ENCODE measurements at regions not wholly inside any gene's neighbourhood (a gene's known extent, or its start where the extent isn't known, plus 50 kb on each side); places are given as distances from the start of the nearest gene placed in this dataset.
"Not testable (repeated sequence)": the region's sequence is repeated elsewhere in the genome, so short reads cannot be mapped to it uniquely, and the experiment has no call there.

GRCh38 chr22:36083056-36083455, 54.4 kb upstream of the RBFOX2 start:
- H3K36me3 ChIP-seq = no peaks in the 10 kb centered on the region
- H3K27ac ChIP-seq = no peak overlapping the region
- no peak overlapping the region for H3K4me3 ChIP-seq
- no peak for TF ChIP-seq POLR2A (IDR thresholded peaks at IDR 0.05)
- TF ChIP-seq, protein P1, sequence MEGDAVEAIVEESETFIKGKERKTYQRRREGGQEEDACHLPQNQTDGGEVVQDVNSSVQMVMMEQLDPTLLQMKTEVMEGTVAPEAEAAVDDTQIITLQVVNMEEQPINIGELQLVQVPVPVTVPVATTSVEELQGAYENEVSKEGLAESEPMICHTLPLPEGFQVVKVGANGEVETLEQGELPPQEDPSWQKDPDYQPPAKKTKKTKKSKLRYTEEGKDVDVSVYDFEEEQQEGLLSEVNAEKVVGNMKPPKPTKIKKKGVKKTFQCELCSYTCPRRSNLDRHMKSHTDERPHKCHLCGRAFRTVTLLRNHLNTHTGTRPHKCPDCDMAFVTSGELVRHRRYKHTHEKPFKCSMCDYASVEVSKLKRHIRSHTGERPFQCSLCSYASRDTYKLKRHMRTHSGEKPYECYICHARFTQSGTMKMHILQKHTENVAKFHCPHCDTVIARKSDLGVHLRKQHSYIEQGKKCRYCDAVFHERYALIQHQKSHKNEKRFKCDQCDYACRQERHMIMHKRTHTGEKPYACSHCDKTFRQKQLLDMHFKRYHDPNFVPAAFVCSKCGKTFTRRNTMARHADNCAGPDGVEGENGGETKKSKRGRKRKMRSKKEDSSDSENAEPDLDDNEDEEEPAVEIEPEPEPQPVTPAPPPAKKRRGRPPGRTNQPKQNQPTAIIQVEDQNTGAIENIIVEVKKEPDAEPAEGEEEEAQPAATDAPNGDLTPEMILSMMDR (IDR thresholded peaks at IDR 0.05) = no peak
- H3K4me1 ChIP-seq = no peaks in the 10 kb centered on the region
- H3K27me3 ChIP-seq = no peaks in the 10 kb centered on the region
- H3K9me3 ChIP-seq = no peaks in the 10 kb centered on the region
- no peak for DNase-seq

DNA sequence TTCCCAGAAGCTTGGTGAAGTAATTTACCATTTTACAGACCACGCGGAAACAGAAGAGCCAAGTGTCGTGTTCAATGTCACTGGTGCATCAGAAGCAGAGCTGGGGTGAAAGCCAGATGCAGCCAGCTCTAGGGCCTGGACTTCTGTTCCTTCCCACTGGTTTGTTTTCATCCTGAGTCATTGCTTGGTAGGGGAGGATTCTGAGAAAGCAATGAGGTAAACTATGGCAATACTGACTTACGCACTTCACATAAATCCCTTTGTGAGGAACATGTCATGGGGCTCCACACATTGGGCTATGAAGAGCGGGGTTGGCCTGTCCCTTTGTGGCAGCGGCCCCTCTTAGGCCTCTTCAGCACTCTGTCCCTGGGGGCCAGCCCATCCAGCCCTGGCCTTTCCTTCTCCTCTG, 52.4 kb upstream of the RBFOX2 start:
- H3K27me3 ChIP-seq = no peaks in the 10 kb centered on the region
- H3K9me3 ChIP-seq = no peaks in the 10 kb centered on the region
- no peaks in the 10 kb centered on the region for H3K36me3 ChIP-seq
- H3K27ac ChIP-seq = peak overlapping the region in 1 of 4 donors; percentile 45
- H3K4me1 ChIP-seq = no peaks in the 10 kb centered on the region
- TF ChIP-seq, protein P1 (IDR thresholded peaks at IDR 0.05) = no peak
- TF ChIP-seq POLR2A (IDR thresholded peaks at IDR 0.05) = no peak
- DNase-seq = no peak
- no peak overlapping the region for H3K4me3 ChIP-seq

- not testable (repeated sequence) for H3K27me3 ChIP-seq, H3K9me3 ChIP-seq, DNase-seq, H3K36me3 ChIP-seq, H3K27ac ChIP-seq, H3K4me1 ChIP-seq, H3K4me3 ChIP-seq
Measured at GRCh38 chr22:36080281-36080680, 51.7 kb upstream of the RBFOX2 start.

- no peaks in the 10 kb centered on the region for H3K27me3 ChIP-seq
- DNase-seq = no peak
- H3K27ac ChIP-seq = no peak overlapping the region
- H3K4me1 ChIP-seq = no peaks in the 10 kb centered on the region
- H3K4me3 ChIP-seq = no peak overlapping the region
- no peak for TF ChIP-seq POLR2A (IDR thresholded peaks at IDR 0.05)
- TF ChIP-seq, protein P1 (IDR thresholded peaks at IDR 0.05) = no peak
- H3K9me3 ChIP-seq = no peaks in the 10 kb centered on the region
- no peaks in the 10 kb centered on the region for H3K36me3 ChIP-seq
Measured at GRCh38 chr22:36079041-36079440, 50.4 kb upstream of the RBFOX2 start.

All from Peyer's patch (tissue), 4 donors.